C1 segment of cervical spinal cord (tissue), 14 donors: ENCODE measurements at regions not wholly inside any gene's neighbourhood (a gene's known extent, or its start where the extent isn't known, plus 50 kb on each side); places are given as distances from the start of the nearest gene placed in this dataset.

Experiments used
- DNase-seq, 14 donors: peaks; one replicate each; lab custom pipeline; 2025; lab: John Stamatoyannopoulos, UW

DNA sequence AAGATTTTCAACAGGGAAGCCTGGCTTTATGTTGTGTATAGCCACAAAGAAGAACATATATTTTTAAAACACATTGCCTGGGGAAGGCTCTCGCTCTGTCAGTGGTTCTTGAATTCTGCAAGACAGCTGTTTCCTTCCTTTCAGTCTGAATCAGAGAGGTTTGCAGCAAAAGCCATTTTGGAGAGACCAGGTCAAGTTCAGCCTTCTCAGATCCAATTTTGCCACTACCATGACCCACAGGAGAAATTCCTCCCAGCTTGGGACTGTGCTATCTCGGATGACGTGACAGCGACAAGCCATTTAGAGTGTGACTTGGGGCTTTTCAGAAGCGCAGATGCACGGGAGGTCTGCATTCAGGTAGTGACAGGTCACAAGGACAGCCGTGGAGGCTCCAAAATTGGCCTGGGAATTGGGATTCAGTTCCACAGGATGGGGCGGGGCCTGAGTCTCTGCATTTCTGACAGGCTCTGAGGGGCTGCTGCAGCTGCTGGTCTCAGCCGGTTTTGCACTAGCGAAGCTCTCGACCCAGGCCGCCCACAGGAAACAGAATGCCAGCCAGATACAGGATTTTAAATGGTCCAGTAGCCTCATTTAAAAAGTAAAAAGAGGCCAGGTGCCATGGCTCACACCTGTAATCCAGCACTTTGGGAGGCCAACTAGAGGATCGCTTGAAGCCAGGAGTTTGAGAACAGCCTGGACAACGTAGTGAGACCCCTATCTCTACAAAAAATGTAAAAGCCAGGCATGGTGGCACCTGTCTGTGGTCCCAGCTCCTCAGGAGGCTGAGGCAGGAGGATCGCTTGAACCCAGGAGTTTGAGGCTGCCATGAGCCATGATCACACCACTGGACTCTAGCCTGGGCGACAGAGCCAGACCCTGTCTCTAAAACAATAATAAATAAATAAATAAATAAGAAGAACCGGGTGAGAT lies 196.6 kb upstream of the CIBAR2 start:
- peak in 1 of 14 donors; percentile 29 for DNase-seq

DNA sequence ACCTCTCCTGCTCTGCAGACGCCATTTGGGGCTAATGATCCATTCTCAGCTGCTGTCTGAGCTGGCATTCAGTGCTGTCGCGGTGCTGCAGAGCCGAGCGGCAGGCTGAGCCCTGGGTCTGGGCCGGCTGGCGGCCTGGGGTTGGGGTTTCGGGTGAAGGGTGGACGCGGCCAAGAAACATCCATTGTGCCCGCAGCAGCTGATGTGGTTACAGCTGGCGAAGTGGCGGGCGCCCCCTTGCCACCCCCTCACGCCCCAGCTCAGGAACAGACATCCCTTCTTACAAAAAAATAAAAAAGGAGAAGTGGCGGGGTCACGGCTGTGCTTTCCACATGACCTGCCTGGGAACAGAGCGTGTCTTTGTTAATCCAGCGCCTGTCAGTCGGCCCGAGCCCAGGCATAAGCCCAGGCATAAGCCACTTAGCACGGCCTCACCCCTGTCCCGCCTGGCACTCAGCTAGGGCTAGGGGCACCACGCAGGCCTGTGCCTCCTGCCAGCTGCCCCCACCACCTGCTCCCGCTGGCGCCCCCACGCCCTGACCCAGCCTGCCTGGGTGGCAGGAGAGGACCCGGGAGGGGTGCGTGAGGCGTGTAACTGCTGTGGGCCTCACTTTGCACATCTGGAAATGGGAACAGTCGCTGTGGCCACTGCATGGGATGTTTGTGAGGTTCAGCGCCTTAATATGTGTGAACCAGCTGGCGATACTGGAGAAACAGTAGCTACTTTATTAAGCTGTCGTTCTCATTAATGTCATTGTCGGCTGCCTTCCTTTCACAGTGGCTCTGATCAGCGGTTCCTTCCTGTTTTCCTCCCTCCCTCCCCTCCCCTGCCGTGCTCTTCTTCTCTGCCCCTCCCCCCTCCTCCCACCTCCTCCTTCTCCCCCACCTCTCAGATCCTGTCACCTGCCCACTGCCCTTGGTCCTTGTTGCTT lies 197.7 kb upstream of the CIBAR2 start:
- DNase-seq: peak in 13 of 14 donors; percentile 45 to 98 (median 89)

- DNase-seq: peak in 2 of 14 donors; percentile 28 to 54
Observed at GRCh38 chr16:85310868-85311585, 198.8 kb upstream of the CIBAR2 start.

DNA sequence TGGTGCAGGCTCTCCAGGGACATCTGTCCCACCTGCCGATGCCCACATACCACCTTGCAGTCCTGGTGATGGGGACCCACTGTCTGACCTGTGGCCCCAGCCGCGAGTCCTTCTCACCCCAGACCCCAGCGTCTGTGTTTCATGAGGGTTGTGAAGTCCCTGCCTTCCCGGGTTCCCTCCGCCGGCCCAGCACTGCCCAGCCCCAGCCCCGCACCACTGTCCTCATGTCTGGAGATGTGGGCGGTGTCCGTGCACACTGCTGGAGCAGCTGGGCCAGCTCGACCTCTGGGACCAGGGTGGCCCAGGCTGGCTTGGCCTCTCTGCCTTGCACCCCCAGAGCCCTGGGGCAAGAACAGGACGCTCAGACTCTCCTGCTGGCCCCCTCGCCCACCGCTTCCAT lies 199.5 kb upstream of the CIBAR2 start:
- DNase-seq: peak in 1 of 14 donors; percentile 28

GRCh38 chr16:85312174-85312573 lies 199.9 kb upstream of the CIBAR2 start:
- DNase-seq: no peak

- no peak for DNase-seq
Observed at GRCh38 chr16:85312642-85313525, 200.6 kb upstream of the CIBAR2 start.

GRCh38 chr16:85313526-85314301 lies 201.4 kb upstream of the CIBAR2 start:
- DNase-seq: peak in 11 of 14 donors; percentile 29 to 63 (median 56)

- DNase-seq: no peak
Observed at GRCh38 chr16:85314512-85314971, 202.3 kb upstream of the CIBAR2 start.

DNA sequence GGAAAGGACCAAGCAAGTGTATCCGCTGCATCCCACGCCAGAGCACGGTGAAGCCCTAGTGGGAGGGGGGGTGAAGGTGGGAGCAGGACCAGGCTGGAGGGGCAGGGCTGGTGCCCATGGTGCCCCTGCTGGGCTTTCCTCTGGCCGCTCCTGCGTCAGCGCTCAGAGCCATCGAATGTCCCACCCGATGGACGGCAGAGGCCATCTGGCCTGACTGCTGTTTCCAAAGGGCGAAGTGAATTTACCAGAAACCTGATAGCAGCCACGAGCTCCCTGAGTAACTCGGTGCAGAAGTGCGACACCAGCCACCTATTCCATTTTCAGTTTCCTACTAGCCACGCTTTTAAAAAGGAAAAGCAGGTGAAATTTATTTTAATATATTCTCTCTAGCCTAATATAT lies 203.6 kb upstream of the CIBAR2 start:
- no peak for DNase-seq

GRCh38 chr16:85316321-85316919 lies 204.1 kb upstream of the CIBAR2 start:
- DNase-seq: peak in 11 of 14 donors; percentile 16 to 73 (median 42)

- DNase-seq: no peak
Observed at GRCh38 chr16:85316944-85317343, 204.7 kb upstream of the CIBAR2 start.

DNA sequence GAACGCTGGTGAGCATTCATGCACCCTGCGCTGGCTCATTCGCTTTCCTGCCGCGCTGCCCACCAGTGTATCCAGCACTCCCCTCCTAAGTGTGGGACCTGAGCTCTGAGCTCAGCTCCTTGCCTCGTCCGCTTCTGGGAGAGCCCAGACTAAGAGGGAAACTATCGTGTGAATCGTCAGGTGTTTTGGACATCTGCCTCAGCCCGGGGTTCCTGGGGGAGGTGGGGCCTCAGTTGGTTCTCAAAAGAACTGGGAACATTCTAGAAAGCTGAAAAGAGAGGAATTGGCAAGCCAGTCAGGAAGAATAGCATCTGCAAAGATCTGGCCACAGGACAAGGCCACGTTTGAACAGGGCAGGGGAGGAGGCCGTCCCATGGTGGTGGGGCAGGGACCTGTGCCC lies 205.4 kb upstream of the CIBAR2 start:
- DNase-seq: no peak

- DNase-seq: peak in 2 of 14 donors; percentile 21 to 30
Observed at GRCh38 chr16:85319208-85319983, 207.1 kb upstream of the CIBAR2 start.

DNA sequence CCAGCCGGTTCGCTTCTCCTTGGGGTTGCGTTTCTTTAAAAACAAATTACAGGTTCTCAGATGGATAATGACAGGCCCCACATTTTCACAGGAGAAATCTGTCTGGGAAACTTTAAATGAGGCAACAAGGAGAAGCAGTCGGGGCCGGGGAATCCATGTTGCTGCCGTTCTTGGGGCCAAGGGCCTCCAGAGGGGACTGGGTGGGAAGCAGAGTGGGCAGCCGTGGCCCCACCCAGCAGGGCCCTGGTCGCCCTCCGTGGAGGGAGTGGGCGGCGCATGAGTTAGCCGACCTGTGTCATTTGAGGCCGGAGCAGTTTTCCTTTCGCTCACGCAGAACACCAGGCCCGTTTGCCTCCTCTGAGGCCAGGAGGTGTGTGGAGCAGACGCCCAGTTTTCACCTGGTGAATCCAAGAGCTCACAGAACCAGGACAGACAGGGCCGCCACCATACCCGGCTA lies 207.7 kb upstream of the CIBAR2 start:
- no peak for DNase-seq

GRCh38 chr16:85320677-85321385 lies 208.6 kb upstream of the CIBAR2 start:
- no peak for DNase-seq

- DNase-seq: peak; percentile 28 to 93 (median 82)
Observed at GRCh38 chr16:85321509-85322271, 209.4 kb upstream of the CIBAR2 start.
